Liver (tissue), 3 donors: ENCODE measurements at regions not wholly inside any gene's neighbourhood (a gene's known extent, or its start where the extent isn't known, plus 50 kb on each side); places are given as distances from the start of the nearest gene placed in this dataset.

Experiments used
- EGR1 ChIP-seq, 2 donors: IDR thresholded peaks; 2 replicates each; pipeline ENCODE4 v1.6.1; 2016 to 2018; ENCODE audit warnings: antibody characterized with exemption in 2 of 2, low read depth in 2 of 2
- GABPA ChIP-seq, 2 donors: IDR thresholded peaks in 1 of 2; conservative IDR thresholded peaks in 1 of 2; 2 replicates each; pipeline ENCODE4 v1.6.1; 2016; ENCODE audit warnings: antibody characterized with exemption in 2 of 2, mild to moderate bottlenecking in 1 of 2, moderate library complexity in 1 of 2
- HNF4G ChIP-seq: IDR thresholded peaks from 2 replicates; pipeline ENCODE4 v1.6.1; 2016; ENCODE audit warnings: antibody characterized with exemption
- JUND ChIP-seq, 2 donors: IDR thresholded peaks; 2 replicates each; pipeline ENCODE4 v1.6.1; 2016; ENCODE audit warnings: antibody characterized with exemption in 2 of 2
- NR2F2 ChIP-seq: IDR thresholded peaks from 2 replicates; pipeline ENCODE4 v1.6.1; 2016; ENCODE audit warnings: antibody characterized with exemption
- RAD21 ChIP-seq, 2 donors: IDR thresholded peaks; 2 replicates each; pipeline ENCODE4 v1.6.1; 2016; ENCODE audit warnings: antibody characterized with exemption in 2 of 2, mild to moderate bottlenecking in 2 of 2
- SP1 ChIP-seq: IDR thresholded peaks from 2 replicates; pipeline ENCODE4 v1.6.1; 2018; ENCODE audit warnings: antibody characterized with exemption, mild to moderate bottlenecking
- TAF1 ChIP-seq: conservative IDR thresholded peaks from 2 replicates; pipeline ENCODE4 v1.6.1; 2016; ENCODE audit warnings: antibody characterized with exemption, mild to moderate bottlenecking
- YY1 ChIP-seq: IDR thresholded peaks from 2 replicates; pipeline ENCODE4 v1.6.1; 2016; ENCODE audit warnings: antibody characterized with exemption, mild to moderate bottlenecking
- TF ChIP-seq, protein P1 (sequence below): fragments of 150-350 bp; IDR thresholded peaks from 2 replicates; pipeline ENCODE4 v1.5.1; 2017; ENCODE audit warnings: improper control_type of control experiment, low read depth, low read length; ENCODE audit not compliant: missing input control
- TF ChIP-seq, protein P2 (sequence below): IDR thresholded peaks from 2 replicates; pipeline ENCODE4 v1.6.1; 2016; ENCODE audit warnings: antibody characterized with exemption, mild to moderate bottlenecking
- TF ChIP-seq, protein P3 (sequence below): IDR thresholded peaks from 2 replicates; pipeline ENCODE4 v1.6.1; 2016; ENCODE audit warnings: antibody characterized with exemption
- TF ChIP-seq, protein P4 (sequence below): IDR thresholded peaks from 2 replicates; pipeline ENCODE4 v1.6.1; 2016; ENCODE audit warnings: antibody characterized with exemption
- TF ChIP-seq, protein P5 (sequence below): IDR thresholded peaks from 2 replicates; pipeline ENCODE4 v1.6.1; 2016; ENCODE audit warnings: antibody characterized with exemption
- donor health status: healthy.
- donor health status: healthy.

DNA sequence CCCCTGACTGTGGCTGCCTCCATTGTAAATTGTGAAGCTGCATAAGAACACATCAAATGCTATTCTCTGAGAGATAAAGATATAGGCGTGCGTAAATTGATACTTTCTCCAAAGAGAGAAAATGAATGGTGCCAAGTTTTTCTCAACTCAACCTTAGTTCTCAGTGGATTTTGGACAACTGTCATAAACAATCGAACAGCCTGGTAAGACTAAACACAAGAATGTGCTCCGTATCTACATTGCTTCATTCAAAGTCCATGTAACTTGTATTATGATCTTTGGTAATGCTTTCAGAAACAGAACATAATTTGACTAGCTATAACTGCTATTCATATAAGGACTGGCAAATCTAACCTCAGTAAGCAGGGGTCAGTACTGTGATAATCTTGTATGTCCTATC is 429.1 kb downstream of the SEMA3D start:
- TF ChIP-seq, protein P1, sequence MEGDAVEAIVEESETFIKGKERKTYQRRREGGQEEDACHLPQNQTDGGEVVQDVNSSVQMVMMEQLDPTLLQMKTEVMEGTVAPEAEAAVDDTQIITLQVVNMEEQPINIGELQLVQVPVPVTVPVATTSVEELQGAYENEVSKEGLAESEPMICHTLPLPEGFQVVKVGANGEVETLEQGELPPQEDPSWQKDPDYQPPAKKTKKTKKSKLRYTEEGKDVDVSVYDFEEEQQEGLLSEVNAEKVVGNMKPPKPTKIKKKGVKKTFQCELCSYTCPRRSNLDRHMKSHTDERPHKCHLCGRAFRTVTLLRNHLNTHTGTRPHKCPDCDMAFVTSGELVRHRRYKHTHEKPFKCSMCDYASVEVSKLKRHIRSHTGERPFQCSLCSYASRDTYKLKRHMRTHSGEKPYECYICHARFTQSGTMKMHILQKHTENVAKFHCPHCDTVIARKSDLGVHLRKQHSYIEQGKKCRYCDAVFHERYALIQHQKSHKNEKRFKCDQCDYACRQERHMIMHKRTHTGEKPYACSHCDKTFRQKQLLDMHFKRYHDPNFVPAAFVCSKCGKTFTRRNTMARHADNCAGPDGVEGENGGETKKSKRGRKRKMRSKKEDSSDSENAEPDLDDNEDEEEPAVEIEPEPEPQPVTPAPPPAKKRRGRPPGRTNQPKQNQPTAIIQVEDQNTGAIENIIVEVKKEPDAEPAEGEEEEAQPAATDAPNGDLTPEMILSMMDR, result no peak
- TF ChIP-seq, protein P2, sequence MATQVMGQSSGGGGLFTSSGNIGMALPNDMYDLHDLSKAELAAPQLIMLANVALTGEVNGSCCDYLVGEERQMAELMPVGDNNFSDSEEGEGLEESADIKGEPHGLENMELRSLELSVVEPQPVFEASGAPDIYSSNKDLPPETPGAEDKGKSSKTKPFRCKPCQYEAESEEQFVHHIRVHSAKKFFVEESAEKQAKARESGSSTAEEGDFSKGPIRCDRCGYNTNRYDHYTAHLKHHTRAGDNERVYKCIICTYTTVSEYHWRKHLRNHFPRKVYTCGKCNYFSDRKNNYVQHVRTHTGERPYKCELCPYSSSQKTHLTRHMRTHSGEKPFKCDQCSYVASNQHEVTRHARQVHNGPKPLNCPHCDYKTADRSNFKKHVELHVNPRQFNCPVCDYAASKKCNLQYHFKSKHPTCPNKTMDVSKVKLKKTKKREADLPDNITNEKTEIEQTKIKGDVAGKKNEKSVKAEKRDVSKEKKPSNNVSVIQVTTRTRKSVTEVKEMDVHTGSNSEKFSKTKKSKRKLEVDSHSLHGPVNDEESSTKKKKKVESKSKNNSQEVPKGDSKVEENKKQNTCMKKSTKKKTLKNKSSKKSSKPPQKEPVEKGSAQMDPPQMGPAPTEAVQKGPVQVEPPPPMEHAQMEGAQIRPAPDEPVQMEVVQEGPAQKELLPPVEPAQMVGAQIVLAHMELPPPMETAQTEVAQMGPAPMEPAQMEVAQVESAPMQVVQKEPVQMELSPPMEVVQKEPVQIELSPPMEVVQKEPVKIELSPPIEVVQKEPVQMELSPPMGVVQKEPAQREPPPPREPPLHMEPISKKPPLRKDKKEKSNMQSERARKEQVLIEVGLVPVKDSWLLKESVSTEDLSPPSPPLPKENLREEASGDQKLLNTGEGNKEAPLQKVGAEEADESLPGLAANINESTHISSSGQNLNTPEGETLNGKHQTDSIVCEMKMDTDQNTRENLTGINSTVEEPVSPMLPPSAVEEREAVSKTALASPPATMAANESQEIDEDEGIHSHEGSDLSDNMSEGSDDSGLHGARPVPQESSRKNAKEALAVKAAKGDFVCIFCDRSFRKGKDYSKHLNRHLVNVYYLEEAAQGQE, result no peak
- TF ChIP-seq TAF1 (no peak), JUND (IDR thresholded peaks at IDR 0.05) (no peak), GABPA (IDR thresholded peaks at IDR 0.05 in 1 of 2, conservative IDR thresholded peaks at IDR 0.05 in 1 of 2) (no peak), EGR1 (IDR thresholded peaks at IDR 0.05; ENCODE audit: low read depth in 2 of 2) (no peak), RAD21 (IDR thresholded peaks at IDR 0.05) (no peak), SP1 (no peak), HNF4G (no peak), NR2F2 (no peak), YY1 (no peak)
- TF ChIP-seq, protein P3, sequence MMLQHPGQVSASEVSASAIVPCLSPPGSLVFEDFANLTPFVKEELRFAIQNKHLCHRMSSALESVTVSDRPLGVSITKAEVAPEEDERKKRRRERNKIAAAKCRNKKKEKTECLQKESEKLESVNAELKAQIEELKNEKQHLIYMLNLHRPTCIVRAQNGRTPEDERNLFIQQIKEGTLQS, result no peak
- TF ChIP-seq, protein P4, sequence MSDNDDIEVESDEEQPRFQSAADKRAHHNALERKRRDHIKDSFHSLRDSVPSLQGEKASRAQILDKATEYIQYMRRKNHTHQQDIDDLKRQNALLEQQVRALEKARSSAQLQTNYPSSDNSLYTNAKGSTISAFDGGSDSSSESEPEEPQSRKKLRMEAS, result no peak
- TF ChIP-seq, protein P5, sequence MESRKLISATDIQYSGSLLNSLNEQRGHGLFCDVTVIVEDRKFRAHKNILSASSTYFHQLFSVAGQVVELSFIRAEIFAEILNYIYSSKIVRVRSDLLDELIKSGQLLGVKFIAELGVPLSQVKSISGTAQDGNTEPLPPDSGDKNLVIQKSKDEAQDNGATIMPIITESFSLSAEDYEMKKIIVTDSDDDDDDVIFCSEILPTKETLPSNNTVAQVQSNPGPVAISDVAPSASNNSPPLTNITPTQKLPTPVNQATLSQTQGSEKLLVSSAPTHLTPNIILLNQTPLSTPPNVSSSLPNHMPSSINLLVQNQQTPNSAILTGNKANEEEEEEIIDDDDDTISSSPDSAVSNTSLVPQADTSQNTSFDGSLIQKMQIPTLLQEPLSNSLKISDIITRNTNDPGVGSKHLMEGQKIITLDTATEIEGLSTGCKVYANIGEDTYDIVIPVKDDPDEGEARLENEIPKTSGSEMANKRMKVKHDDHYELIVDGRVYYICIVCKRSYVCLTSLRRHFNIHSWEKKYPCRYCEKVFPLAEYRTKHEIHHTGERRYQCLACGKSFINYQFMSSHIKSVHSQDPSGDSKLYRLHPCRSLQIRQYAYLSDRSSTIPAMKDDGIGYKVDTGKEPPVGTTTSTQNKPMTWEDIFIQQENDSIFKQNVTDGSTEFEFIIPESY, result no peak
